A549 (cell line): ENCODE measurements at regions not wholly inside any gene's neighbourhood (a gene's known extent, or its start where the extent isn't known, plus 50 kb on each side); places are given as distances from the start of the nearest gene placed in this dataset.

Experiments used
- ATAC-seq, 2 experiments: fragments of 200-7000 bp in 1 of 2; fragments of >200 bp in 1 of 2; cut with Nextera tagmentation in 1 of 2; cut with Tn5 transposase in 1 of 2; 3 replicates each; pipeline versions ENCODE4 v1.8.0 to v1.9.1; 2018 to 2020; ENCODE audit warnings: mild to moderate bottlenecking in 1 of 2, moderate library complexity in 1 of 2
- CTCF ChIA-PET: fragments of 300-600 bp; sonication (Branson Sonifier 250); formaldehyde crosslinking; extraction: SDS; loops from one replicate; lab custom pipeline; 2021; ENCODE audit warnings: antibody characterized with exemption, inconsistent platforms; lab: Yijun Ruan, JAX
- POLR2A ChIA-PET: fragments of 350-600 bp; formaldehyde crosslinking; extraction: SDS; loops from one replicate; lab custom pipeline; 2021; ENCODE audit warnings: antibody characterized with exemption, inconsistent platforms; lab: Yijun Ruan, JAX
- DNase-seq, 2 experiments: peaks; one replicate each; pipeline versions ENCODE4 v3.0.0 to v3.0.0-alpha.2; 2011 to 2016; ENCODE audit warnings: low read depth in 1 of 2, low spot score in 1 of 2
- FAIRE-seq: peaks from 2 replicates; lab custom pipeline; 2011; peaks lifted over from hg19 to GRCh38; lab: Jason Lieb, UNC
- H3K27ac ChIP-seq, 2 experiments: fragments of >200 bp; sonication (Bioruptor Twin); formaldehyde crosslinking; 3 replicates each; pipeline ENCODE4 v1.5.1; 2016 to 2017
- H3K4me1 ChIP-seq: fragments of >200 bp; sonication (Bioruptor Twin); formaldehyde crosslinking; 3 replicates; pipeline ENCODE4 v1.6.1; 2016
- H3K4me2 ChIP-seq: fragments of >200 bp; sonication (Bioruptor Twin); formaldehyde crosslinking; 3 replicates; pipeline ENCODE4 v1.6.1; 2016
- H3K4me3 ChIP-seq: fragments of >200 bp; sonication (Bioruptor Twin); formaldehyde crosslinking; 3 replicates; pipeline ENCODE4 v1.5.1; 2016
- H3K9me3 ChIP-seq: fragments of >200 bp; sonication (Bioruptor Twin); formaldehyde crosslinking; 3 replicates; pipeline ENCODE4 v1.6.1; 2016
- ATOH8 ChIP-seq: fragments of 250-450 bp; sonication (Bioruptor Pico); IDR thresholded peaks from 2 replicates; pipeline ENCODE4 v1.5.0; 2020; ENCODE audit warnings: low read depth, mild to moderate bottlenecking, moderate library complexity
- BCL3 ChIP-seq: fragments of >200 bp; sonication (Bioruptor Twin); formaldehyde crosslinking; IDR thresholded peaks from 3 replicates; pipeline ENCODE4 v1.6.1; 2016
- BHLHE40 ChIP-seq: IDR thresholded peaks from 2 replicates; pipeline ENCODE4 v1.6.1; 2012; ENCODE audit warnings: low read depth, low read length, inconsistent platforms
- CBX8 ChIP-seq: fragments of 200-600 bp; sonication (generic); IDR thresholded peaks from 2 replicates; pipeline ENCODE4 v1.6.1; 2016
- CHD4 ChIP-seq: fragments of 200-600 bp; sonication (generic); IDR thresholded peaks from 2 replicates; pipeline ENCODE4 v1.6.1; 2016; ENCODE audit warnings: antibody characterized with exemption, mild to moderate bottlenecking, borderline replicate concordance
- E2F6 ChIP-seq: IDR thresholded peaks from 2 replicates; pipeline ENCODE4 v1.6.1; 2012; ENCODE audit warnings: low read depth, borderline replicate concordance
- ELK1 ChIP-seq: fragments of 150-350 bp; IDR thresholded peaks from 2 replicates; pipeline ENCODE4 v1.6.1; 2014; ENCODE audit warnings: low read depth, mild to moderate bottlenecking, low read length
- EP300 ChIP-seq, 2 experiments: fragments of >200 bp; sonication (Bioruptor Twin); formaldehyde crosslinking; IDR thresholded peaks; 2 replicates in 1 of 2; 3 replicates in 1 of 2; pipeline ENCODE4 v1.6.1; 2016 to 2017
- ESRRA ChIP-seq: fragments of 150-350 bp; IDR thresholded peaks from 2 replicates; pipeline ENCODE4 v1.6.1; 2014; ENCODE audit warnings: mild to moderate bottlenecking, low read length, borderline replicate concordance
- FOSL2 ChIP-seq, 2 experiments: fragments of 450-650 bp in 1 of 2; fragments of >200 bp in 1 of 2; sonication (Bioruptor Twin) in 1 of 2; formaldehyde crosslinking; IDR thresholded peaks; 2 replicates each; pipeline versions ENCODE4 v1.5.0 to v1.6.1; 2016 to 2020; ENCODE audit warnings: mild to moderate bottlenecking in 1 of 2, moderate library complexity in 1 of 2
- HEYL ChIP-seq: fragments of 250-450 bp; sonication (Bioruptor Pico); IDR thresholded peaks from 2 replicates; pipeline ENCODE4 v1.8.0; 2021; ENCODE audit warnings: mild to moderate bottlenecking, moderate library complexity
- HOXA7 ChIP-seq: fragments of 250-450 bp; sonication (Bioruptor Pico); IDR thresholded peaks from 2 replicates; pipeline ENCODE4 v1.5.0; 2020; ENCODE audit warnings: mild to moderate bottlenecking, moderate library complexity
- JUN ChIP-seq, 2 experiments: fragments of >200 bp; sonication (Bioruptor Twin); formaldehyde crosslinking; IDR thresholded peaks; 2 replicates in 1 of 2; 3 replicates in 1 of 2; pipeline ENCODE4 v1.6.1; 2016 to 2017
- JUNB ChIP-seq: fragments of >200 bp; sonication (Bioruptor Twin); formaldehyde crosslinking; IDR thresholded peaks from 2 replicates; pipeline ENCODE4 v1.6.1; 2016
- MAX ChIP-seq: IDR thresholded peaks from 2 replicates; pipeline ENCODE4 v1.6.1; 2012
- NR3C1 ChIP-seq: fragments of >200 bp; sonication (Bioruptor Twin); formaldehyde crosslinking; IDR thresholded peaks from 3 replicates; pipeline ENCODE4 v1.6.1; 2017
- PBX3 ChIP-seq: IDR thresholded peaks from 2 replicates; pipeline ENCODE4 v1.6.1; 2012
- POLR2A ChIP-seq: IDR thresholded peaks from 2 replicates; pipeline ENCODE4 v1.6.1; 2012; ENCODE audit warnings: mild to moderate bottlenecking, low read length
- POLR2AphosphoS2 ChIP-seq: conservative IDR thresholded peaks from 2 replicates; pipeline ENCODE4 v1.6.1; 2012; ENCODE audit warnings: low read length, improper control_type of control experiment, inconsistent platforms
- RAD21 ChIP-seq, 2 experiments: fragments of >200 bp in 1 of 2; sonication (Bioruptor Twin) in 1 of 2; formaldehyde crosslinking in 1 of 2; IDR thresholded peaks in 1 of 2; conservative IDR thresholded peaks in 1 of 2; 2 replicates in 1 of 2; 3 replicates in 1 of 2; pipeline ENCODE4 v1.6.1; 2012 to 2018; ENCODE audit warnings: inconsistent platforms in 1 of 2
- SMC3 ChIP-seq: fragments of >200 bp; sonication (Bioruptor Twin); formaldehyde crosslinking; IDR thresholded peaks from 3 replicates; pipeline ENCODE4 v1.6.1; 2018; ENCODE audit warnings: inconsistent platforms
- SREBF2 ChIP-seq: fragments of 450-650 bp; IDR thresholded peaks from 2 replicates; pipeline ENCODE4 v1.6.1; 2014; ENCODE audit warnings: mild to moderate bottlenecking, moderate library complexity
- ZC3H11A ChIP-seq: fragments of 450-650 bp; IDR thresholded peaks from 2 replicates; pipeline ENCODE4 v1.6.1; 2014; ENCODE audit warnings: antibody characterized with exemption, mild to moderate bottlenecking
- ZFP36 ChIP-seq: fragments of 450-650 bp; IDR thresholded peaks from 2 replicates; pipeline ENCODE4 v1.6.1; 2014; ENCODE audit warnings: borderline replicate concordance; ENCODE audit not compliant: partially characterized antibody
- ZNF302 ChIP-seq: fragments of 250-450 bp; sonication (Bioruptor Pico); IDR thresholded peaks from 2 replicates; pipeline ENCODE4 v1.9.0; 2021; ENCODE audit warnings: inconsistent platforms, mild to moderate bottlenecking, moderate library complexity
- ZSCAN20 ChIP-seq: fragments of 250-450 bp; sonication (Bioruptor Pico); IDR thresholded peaks from 2 replicates; pipeline ENCODE4 v1.8.0; 2022; ENCODE audit warnings: mild to moderate bottlenecking, moderate library complexity
- WGBS: methylation state at CpG from one replicate; pipeline ENCODE4 v1.1.6; 2017; ENCODE audit errors: missing lambda C conversion rate; 5-methylcytosine and 5-hydroxymethylcytosine counted together

- H3K4me2 ChIP-seq: no peak overlapping the region
- ChIA-PET CTCF (no interaction called here), POLR2A (no interaction called here)
- H3K27ac ChIP-seq: no peak overlapping the region
- H3K9me3 ChIP-seq: no peaks in the 10 kb centered on the region
- DNase-seq (no peak), ATAC-seq (no peak), FAIRE-seq (no peak)
- TF ChIP-seq PBX3: no peak
- TF ChIP-seq BHLHE40: no peak
- no peak for TF ChIP-seq EP300 (IDR thresholded peaks at IDR 0.05)
- no peak for TF ChIP-seq NR3C1
- no peak for TF ChIP-seq FOSL2 (IDR thresholded peaks at IDR 0.05)
- TF ChIP-seq FOSL2 (CRISPR knock-in tag; IDR thresholded peaks at IDR 0.05): no peak
- no peak for TF ChIP-seq POLR2A
- no peak for TF ChIP-seq POLR2AphosphoS2
- TF ChIP-seq ATOH8: no peak
- no peak for TF ChIP-seq ZNF302 (CRISPR knock-in tag)
- no peak for TF ChIP-seq BCL3
- no peak for TF ChIP-seq HEYL
- no peaks in the 10 kb centered on the region for H3K4me1 ChIP-seq
- no peak overlapping the region for H3K4me3 ChIP-seq
Measured at GRCh38 chr1:95561346-95561745, 327.3 kb downstream of the RWDD3 start.

GRCh38 chr1:95562230-95562629 lies 328.2 kb downstream of the RWDD3 start:
- ATAC-seq: no peak
- CTCF ChIA-PET: no interaction called here
- TF ChIP-seq RAD21 (conservative IDR thresholded peaks at IDR 0.05 in 1 of 2, IDR thresholded peaks at IDR 0.05 in 1 of 2): no peak
- TF ChIP-seq BCL3: no peak
- no peak for TF ChIP-seq ESRRA
- no peak for TF ChIP-seq ZNF302 (CRISPR knock-in tag)
- TF ChIP-seq CHD4: no peak
- no peak for TF ChIP-seq ZFP36
- TF ChIP-seq HOXA7: no peak
- no peak for TF ChIP-seq ZSCAN20
- no peak for TF ChIP-seq CBX8
- TF ChIP-seq SMC3: no peak
- TF ChIP-seq E2F6: no peak
- TF ChIP-seq ZC3H11A: no peak
- TF ChIP-seq PBX3: no peak
- TF ChIP-seq JUNB: no peak
- TF ChIP-seq ATOH8: no peak
- TF ChIP-seq ELK1: no peak
- TF ChIP-seq JUN (IDR thresholded peaks at IDR 0.05): no peak
- no peak for TF ChIP-seq SREBF2
- no peak for TF ChIP-seq MAX
- no peak for TF ChIP-seq HEYL
- Histone ChIP-seq H3K4me3 (no peak overlapping the region), H3K9me3 (no peaks in the 10 kb centered on the region), H3K4me2 (no peak overlapping the region), H3K4me1 (no peaks in the 10 kb centered on the region), H3K27ac (no peak overlapping the region)
- DNase-seq: no peak
- no peak for FAIRE-seq
- POLR2A ChIA-PET: no interaction called here
- whole genome bisulfite sequencing: 4% methylated on average over 3 of the region's 3 CpGs
